Left kidney (tissue), 1 donor: ENCODE measurements at regions not wholly inside any gene's neighbourhood (a gene's known extent, or its start where the extent isn't known, plus 50 kb on each side); places are given as distances from the start of the nearest gene placed in this dataset.

ENCODE experiments used
- DNase-seq: peaks from one replicate; pipeline ENCODE4 v3.0.0-alpha.2; 2013

- no peak for DNase-seq
These were observed 238.7 kb downstream of the EFNB2 start for GRCh38 chr13:106296723-106297122.

GRCh38 chr13:106295971-106296370 is 239.5 kb downstream of the EFNB2 start:
- DNase-seq = no peak

GRCh38 chr13:106291006-106291405 is 244.5 kb downstream of the EFNB2 start:
- no peak for DNase-seq

DNA sequence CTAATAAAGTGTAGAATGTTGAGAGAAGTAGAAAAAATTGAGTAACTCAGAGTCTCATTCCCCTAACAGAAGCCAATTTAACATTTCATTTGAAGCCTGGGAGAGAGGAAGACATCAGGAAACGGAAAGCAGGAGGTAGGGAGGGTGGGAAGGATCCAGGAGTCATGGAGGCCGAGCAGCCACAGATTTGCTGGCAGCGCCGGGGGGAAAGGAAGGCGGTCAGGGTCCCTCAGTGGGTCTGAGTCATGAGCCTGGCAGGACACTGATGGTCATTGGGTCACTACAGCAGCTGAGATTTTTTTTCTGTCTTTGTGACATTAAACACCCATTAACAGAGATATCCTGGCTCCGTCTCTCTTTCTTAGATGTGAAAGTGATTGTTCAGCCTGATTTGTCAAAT is 248.1 kb downstream of the EFNB2 start:
- DNase-seq = no peak

GRCh38 chr13:106286811-106287210 is 248.7 kb downstream of the EFNB2 start:
- DNase-seq = no peak

DNA sequence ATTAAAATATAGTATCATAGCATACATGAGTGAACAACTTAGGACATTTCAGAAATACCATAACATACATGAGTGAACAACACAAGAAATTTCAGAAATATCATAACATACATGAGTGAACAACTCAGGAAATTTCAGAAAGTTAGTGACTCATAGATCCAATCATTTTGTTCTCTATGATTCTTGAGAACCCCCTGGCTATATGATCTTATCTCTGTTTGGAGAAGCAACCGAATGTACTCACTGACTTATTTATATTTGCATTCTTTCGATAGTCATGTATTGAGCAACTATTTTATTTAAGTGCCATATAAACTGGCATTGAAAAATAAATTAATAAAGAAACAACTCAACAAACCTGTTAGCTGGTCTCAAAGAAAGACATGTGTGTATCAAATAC is 251.1 kb downstream of the EFNB2 start:
- no peak for DNase-seq

DNA sequence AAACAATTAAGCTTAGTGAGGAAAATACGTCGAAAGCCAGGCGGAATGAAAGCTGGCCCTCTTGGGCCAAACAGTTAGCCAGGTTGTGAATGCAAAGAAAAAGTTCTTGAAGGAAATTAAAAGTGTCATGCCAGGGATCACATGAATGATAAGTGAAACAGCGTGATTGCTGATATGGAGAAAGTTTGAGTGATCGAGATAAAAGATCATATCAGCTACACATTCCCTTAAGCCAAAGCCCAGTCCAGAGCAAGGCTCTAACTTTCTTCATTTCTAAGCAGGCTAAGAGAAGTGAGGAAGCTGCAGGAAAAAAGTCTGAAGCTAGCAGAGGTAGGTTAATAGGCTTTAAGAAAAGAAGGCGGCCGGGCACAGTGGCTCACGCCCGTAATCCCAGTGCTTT is 254.0 kb downstream of the EFNB2 start:
- no peak for DNase-seq

- no peak for DNase-seq
These were observed 257.8 kb downstream of the EFNB2 start for GRCh38 chr13:106277484-106278154.

GRCh38 chr13:106276876-106277275 is 258.6 kb downstream of the EFNB2 start:
- DNase-seq = no peak

- no peak for DNase-seq
These were observed 259.9 kb downstream of the EFNB2 start for GRCh38 chr13:106275446-106276032.

GRCh38 chr13:106274551-106275203 is 260.8 kb downstream of the EFNB2 start:
- DNase-seq = no peak

GRCh38 chr13:106263801-106264200 is 271.7 kb downstream of the EFNB2 start:
- no peak for DNase-seq

DNA sequence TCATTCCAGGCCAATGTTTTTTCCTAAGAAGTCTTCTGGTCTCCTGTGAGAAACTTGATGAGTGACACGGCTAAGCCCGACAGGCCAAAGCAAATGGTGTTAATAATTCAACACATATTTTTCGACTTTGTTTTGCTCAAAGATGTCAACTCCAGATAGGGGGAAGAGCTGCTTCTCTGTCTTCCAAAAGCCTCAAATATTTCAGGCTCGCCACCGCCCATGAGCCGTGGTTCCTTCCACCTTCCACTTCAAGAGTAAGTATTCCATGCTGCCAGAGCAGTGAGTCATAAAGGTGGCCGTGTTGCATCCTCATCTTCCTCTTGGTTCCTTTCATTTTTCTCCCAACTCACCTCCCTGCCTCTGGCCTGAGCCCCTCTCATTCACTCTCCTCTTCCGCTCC is 272.6 kb downstream of the EFNB2 start:
- no peak for DNase-seq

DNA sequence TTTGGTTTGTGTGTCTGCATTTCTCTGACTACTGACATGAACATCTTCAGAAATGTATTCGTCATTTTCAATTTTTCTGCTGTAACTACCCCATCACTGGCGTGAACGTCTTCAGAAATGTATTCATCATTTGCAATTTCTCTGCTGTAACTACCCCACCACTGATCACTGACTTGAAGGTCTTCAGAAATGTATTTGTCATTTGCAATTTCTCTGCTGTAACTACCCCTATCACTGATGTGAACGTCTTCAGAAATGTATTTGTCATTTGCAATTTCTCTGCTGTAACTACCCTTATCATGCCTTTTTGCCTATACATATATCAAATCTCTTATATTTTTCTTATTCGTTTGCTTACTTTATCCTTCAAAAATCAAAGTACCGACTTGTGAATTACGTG is 274.0 kb downstream of the EFNB2 start:
- no peak for DNase-seq

DNA sequence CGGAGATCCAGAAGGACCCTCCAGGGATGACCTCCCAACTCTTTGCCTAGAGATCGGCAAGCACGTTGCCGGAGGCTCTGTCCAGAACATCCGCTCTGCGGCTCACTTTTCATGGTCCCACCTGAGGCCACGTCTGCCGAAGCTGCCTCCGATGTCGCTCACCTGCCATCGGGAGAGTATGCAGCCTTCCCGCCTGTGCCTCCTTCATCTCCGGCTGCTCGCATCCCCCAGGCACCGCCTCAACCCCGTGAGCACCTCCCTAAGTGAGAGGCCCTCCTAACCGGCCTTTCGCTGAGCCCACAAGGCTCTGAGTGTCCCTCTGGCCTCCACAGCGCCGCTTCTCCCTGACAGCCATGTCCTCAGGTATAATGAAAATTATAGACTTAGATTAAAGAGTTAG is 275.1 kb downstream of the EFNB2 start:
- DNase-seq = no peak

DNA sequence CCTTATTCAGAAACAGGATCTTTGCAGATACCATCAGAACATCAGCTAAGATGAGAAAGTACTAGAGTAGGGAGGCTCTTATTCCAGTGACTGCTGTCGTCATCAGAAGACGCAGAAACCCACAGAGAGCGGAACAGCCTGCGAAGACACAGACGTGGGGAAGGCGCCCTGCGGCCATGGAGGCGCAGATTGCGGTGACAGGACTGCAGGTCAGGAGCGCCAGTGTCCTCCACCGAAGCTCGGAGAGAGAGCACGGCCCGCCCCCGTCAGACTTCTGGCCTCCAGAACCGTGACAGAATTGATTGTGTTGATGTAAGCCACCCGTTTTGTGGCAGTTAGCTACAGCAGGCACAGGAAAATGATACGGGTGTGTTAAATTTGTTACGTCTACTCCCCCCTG is 275.5 kb downstream of the EFNB2 start:
- no peak for DNase-seq

DNA sequence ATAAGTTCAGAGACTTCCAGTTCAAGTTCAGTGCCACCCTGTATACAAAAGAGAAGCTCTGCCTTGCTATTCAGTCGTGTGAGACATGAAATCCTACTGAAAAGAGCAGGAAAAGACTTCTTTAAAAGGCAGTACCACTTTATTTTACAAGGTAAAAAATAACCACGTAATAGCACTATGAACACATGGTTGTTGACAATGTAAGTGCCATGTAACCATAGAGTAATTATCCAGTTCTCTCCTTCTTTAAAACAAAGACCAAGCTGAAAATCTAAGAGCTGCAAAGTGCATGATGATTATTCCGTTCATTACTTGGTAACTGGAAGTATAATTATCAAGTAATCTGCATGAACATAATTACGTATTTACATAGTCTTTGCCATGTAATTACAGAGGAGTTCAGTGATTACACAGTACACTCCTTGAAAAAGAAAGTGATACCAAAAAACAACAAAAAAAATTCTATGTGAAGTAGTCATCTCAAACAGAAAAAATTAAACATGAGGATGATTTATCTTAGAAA is 288.7 kb downstream of the EFNB2 start:
- DNase-seq = no peak

- DNase-seq = no peak
These were observed 289.2 kb downstream of the EFNB2 start for GRCh38 chr13:106246242-106246641.

GRCh38 chr13:106243011-106243565 is 292.4 kb downstream of the EFNB2 start:
- no peak for DNase-seq

DNA sequence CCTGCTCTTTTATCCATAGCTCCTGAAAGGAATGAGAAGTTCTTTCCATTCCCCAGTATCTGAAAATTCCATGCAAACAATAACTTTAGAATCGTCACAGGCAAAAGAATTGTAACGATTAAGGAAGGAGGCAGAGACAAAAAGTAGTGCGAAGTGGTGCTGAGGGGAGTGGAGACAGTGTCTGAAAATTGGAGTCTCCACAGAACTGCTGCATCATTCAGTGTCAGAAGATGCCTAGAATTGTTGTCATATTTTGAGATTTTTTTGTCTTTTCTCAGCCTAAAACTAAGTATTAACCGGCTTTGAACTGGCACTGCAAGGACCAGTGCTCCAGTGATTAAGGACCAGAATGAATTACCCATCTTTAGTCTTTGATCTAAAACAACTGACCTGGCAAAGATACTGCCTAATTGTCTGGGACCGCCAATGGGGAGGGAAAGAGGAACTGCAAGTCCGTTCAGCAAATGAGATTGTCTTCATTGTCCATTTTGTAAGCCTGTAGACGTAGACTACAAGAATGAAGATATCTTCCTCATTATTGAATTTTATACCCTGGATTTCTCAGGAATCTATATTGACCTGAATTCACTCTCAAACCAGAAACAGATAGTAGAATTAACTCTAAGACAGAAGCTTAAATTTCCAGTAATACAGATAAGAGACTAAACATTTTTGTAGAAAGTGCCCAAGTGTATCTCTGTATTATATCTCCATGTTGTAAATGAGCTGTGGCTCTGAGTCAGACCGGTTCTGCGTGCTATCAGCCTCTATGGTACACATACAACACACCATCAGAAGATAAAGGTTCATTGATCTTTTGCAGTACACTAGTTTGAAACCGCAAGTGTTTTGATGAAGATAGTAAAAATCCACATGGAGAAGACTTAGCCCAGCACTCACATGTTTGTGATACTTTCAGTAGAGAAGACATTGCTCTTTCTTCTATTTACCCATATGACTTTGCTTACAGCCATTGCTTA is 293.2 kb downstream of the EFNB2 start:
- no peak for DNase-seq

- no peak for DNase-seq
These were observed 296.8 kb downstream of the EFNB2 start for GRCh38 chr13:106238690-106239089.

DNA sequence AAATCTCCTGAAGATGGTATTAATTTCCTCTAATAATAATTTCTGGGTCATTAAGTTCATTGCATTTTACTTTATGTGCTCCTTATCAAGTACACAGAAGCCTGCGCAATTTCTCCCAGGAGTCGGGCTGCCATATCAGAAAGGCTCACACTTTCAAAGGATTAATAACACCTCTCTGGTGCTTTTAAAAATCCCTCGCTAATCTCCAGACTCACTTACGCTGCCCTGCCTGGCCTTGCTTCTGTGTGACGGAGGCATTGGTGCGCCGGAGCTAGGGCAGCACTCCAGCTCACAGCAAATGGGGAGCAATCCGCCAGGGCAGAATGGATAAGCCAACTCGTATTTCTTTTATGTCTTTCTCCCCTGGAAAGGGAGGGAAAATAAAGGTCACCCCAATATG is 300.8 kb downstream of the EFNB2 start:
- no peak for DNase-seq
